ENCODE measurements at regions not wholly inside any gene's neighbourhood (a gene's known extent, or its start where the extent isn't known, plus 50 kb on each side); places are given as distances from the start of the nearest gene placed in this dataset.

DNA sequence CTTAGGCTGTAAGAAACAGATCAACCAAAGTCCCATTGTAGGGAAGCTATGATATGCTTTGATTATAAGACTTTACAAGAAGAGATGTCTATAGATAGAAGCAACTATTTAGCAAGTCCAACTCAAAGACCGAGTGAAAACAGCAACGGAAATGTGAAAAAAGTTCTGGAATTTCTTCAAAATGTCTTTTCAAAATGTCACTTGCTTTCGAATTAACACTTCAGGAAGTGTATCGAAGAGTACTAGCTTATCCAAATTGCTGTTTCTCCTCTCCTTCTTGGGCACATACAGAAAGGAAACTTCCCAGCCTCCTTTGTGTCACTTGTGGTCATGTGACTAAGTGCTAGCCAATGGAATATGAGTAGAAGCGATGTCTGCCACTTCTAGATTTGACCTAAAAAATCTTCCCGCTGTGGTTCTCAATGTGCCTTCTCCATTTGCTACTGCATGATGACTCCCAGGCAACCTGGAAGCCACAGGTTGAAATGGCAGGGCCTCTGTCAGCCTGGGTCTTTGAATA, 89.9 kb downstream of the TSEN15 start:
- TF ChIP-seq, protein P1, sequence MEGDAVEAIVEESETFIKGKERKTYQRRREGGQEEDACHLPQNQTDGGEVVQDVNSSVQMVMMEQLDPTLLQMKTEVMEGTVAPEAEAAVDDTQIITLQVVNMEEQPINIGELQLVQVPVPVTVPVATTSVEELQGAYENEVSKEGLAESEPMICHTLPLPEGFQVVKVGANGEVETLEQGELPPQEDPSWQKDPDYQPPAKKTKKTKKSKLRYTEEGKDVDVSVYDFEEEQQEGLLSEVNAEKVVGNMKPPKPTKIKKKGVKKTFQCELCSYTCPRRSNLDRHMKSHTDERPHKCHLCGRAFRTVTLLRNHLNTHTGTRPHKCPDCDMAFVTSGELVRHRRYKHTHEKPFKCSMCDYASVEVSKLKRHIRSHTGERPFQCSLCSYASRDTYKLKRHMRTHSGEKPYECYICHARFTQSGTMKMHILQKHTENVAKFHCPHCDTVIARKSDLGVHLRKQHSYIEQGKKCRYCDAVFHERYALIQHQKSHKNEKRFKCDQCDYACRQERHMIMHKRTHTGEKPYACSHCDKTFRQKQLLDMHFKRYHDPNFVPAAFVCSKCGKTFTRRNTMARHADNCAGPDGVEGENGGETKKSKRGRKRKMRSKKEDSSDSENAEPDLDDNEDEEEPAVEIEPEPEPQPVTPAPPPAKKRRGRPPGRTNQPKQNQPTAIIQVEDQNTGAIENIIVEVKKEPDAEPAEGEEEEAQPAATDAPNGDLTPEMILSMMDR (IDR thresholded peaks at IDR 0.05), result no peak
- TF ChIP-seq POLR2A (IDR thresholded peaks at IDR 0.05), result no peak

Measured in prostate gland (tissue), 2 donors.